CD4-positive, alpha-beta T cell (primary cell): ENCODE measurements at regions not wholly inside any gene's neighbourhood (a gene's known extent, or its start where the extent isn't known, plus 50 kb on each side); places are given as distances from the start of the nearest gene placed in this dataset.
A peak's percentile ranks its signal among the peaks of the same experiment; 100 is the strongest.

Experiments
- ATAC-seq: fragments of 200-7000 bp; cut with Tn5 transposase; one replicate; pipeline ENCODE4 v1.10.0; 2022; ENCODE audit warnings: mild to moderate bottlenecking; ENCODE audit not compliant: poor library complexity
- CTCF ChIA-PET: fragments of 350-600 bp; sonication (Branson Sonifier 250); formaldehyde crosslinking; loops from one replicate; lab custom pipeline; 2021; ENCODE audit warnings: antibody characterized with exemption, inconsistent platforms; lab: Charles Lee
- POLR2A ChIA-PET: fragments of 350-600 bp; sonication (Branson Sonifier 250); formaldehyde crosslinking; loops from one replicate; lab custom pipeline; 2021; ENCODE audit warnings: antibody characterized with exemption, inconsistent platforms; lab: Charles Lee
- DNase-seq, 14 experiments: peaks; one replicate each; pipeline ENCODE4 v3.0.0-alpha.2; 2013 to 2020; ENCODE audit warnings: mixed read lengths in 2 of 14
- H3K27ac ChIP-seq, 2 donors: one replicate each; pipeline versions ENCODE4 v1.5.1 to v1.7.0; 2013; ENCODE audit warnings: low read length in 2 of 2, low read depth in 1 of 2, mild to moderate bottlenecking in 1 of 2
- H3K27me3 ChIP-seq, 2 experiments: 1 replicate in 1 of 2; 2 replicates in 1 of 2; pipeline versions ENCODE4 v1.6.1 to v1.7.0; 2013; ENCODE audit warnings: low read length in 2 of 2, control low read depth in 1 of 2, mild to moderate bottlenecking in 1 of 2, moderate library complexity in 1 of 2; ENCODE audit not compliant: insufficient read depth in 2 of 2, control insufficient read depth in 1 of 2
- H3K36me3 ChIP-seq: one replicate; pipeline ENCODE4 v1.6.1; 2013; ENCODE audit warnings: low read length, control low read depth; ENCODE audit not compliant: insufficient read depth
- H3K4me1 ChIP-seq: one replicate; pipeline ENCODE4 v1.6.1; 2013; ENCODE audit warnings: low read length, control low read depth; ENCODE audit not compliant: insufficient read depth
- H3K4me3 ChIP-seq: one replicate; pipeline ENCODE4 v1.5.1; 2013; ENCODE audit warnings: mild to moderate bottlenecking, low read length, moderate library complexity
- H3K9me3 ChIP-seq, 2 experiments: 1 replicate in 1 of 2; 2 replicates in 1 of 2; pipeline versions ENCODE4 v1.6.1 to v1.7.0; 2013; ENCODE audit warnings: low read length in 2 of 2, mild to moderate bottlenecking in 2 of 2, control low read depth in 1 of 2, moderate library complexity in 1 of 2; ENCODE audit not compliant: control insufficient read depth in 1 of 2, insufficient read depth in 1 of 2
- H3K27ac Mint-ChIP-seq: one replicate; pipeline ENCODE4 v1.8.0; 2020; ENCODE audit warnings: mixed read lengths
- H3K27me3 Mint-ChIP-seq: one replicate; pipeline ENCODE4 v1.8.0; 2021; ENCODE audit warnings: mixed read lengths
- H3K36me3 Mint-ChIP-seq: one replicate; pipeline ENCODE4 v1.8.0; 2021; ENCODE audit warnings: low read depth, mixed read lengths
- H3K4me1 Mint-ChIP-seq: one replicate; pipeline ENCODE4 v1.8.0; 2021; ENCODE audit warnings: low read depth, mixed read lengths
- H3K4me3 Mint-ChIP-seq: one replicate; pipeline ENCODE4 v1.8.0; 2020; ENCODE audit warnings: mild to moderate bottlenecking, mixed read lengths
- H3K9me3 Mint-ChIP-seq: one replicate; pipeline ENCODE4 v1.8.0; 2020; ENCODE audit warnings: mixed read lengths
- intact Hi-C, 2 experiments: fragments of 100-400 bp; cut with DNase I in 1 of 2; cut with micrococcal nuclease in 1 of 2; formaldehyde crosslinking; loops; one replicate each; pipeline versions ENCODE4 v1.15.1 to v1.9.0; 2023 to 2025; cut with DNase I, micrococcal nuclease
- TF ChIP-seq, protein P1 (sequence below): fragments of 200-600 bp; IDR thresholded peaks from one replicate; pipeline ENCODE4 v1.8.0; 2022; ENCODE audit warnings: antibody characterized with exemption, mild to moderate bottlenecking

GRCh38 chr6:14040042-14040441 lies 77.5 kb upstream of the CD83 start:
- ChIA-PET POLR2A (no interaction called here), CTCF (no interaction called here)
- Histone ChIP-seq H3K27me3 (peaks cover 4 to 6% of the 10 kb centered on the region in 2 experiments), H3K27ac (no peak overlapping the region), H3K9me3 (no peaks in the 10 kb centered on the region), H3K4me1 (no peaks in the 10 kb centered on the region), H3K36me3 (no peaks in the 10 kb centered on the region), H3K4me3 (no peak overlapping the region)
- ATAC-seq (no peak), DNase-seq (no peak)
- peaks cover 36% of the 10 kb centered on the region for H3K27me3 Mint-ChIP-seq
- TF ChIP-seq, protein P1, sequence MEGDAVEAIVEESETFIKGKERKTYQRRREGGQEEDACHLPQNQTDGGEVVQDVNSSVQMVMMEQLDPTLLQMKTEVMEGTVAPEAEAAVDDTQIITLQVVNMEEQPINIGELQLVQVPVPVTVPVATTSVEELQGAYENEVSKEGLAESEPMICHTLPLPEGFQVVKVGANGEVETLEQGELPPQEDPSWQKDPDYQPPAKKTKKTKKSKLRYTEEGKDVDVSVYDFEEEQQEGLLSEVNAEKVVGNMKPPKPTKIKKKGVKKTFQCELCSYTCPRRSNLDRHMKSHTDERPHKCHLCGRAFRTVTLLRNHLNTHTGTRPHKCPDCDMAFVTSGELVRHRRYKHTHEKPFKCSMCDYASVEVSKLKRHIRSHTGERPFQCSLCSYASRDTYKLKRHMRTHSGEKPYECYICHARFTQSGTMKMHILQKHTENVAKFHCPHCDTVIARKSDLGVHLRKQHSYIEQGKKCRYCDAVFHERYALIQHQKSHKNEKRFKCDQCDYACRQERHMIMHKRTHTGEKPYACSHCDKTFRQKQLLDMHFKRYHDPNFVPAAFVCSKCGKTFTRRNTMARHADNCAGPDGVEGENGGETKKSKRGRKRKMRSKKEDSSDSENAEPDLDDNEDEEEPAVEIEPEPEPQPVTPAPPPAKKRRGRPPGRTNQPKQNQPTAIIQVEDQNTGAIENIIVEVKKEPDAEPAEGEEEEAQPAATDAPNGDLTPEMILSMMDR = no peak
- no peak overlapping the region for H3K4me3 Mint-ChIP-seq
- H3K9me3 Mint-ChIP-seq = no peaks in the 10 kb centered on the region
- no peaks in the 10 kb centered on the region for H3K36me3 Mint-ChIP-seq
- no peaks in the 10 kb centered on the region for H3K4me1 Mint-ChIP-seq
- H3K27ac Mint-ChIP-seq = no peak overlapping the region
- intact Hi-C loops = loop anchor here in 1 of 2 experiments (10.0 kb wide), 2 partner anchors 105 to 135 kb away; no protein-coding TSS in a partner anchor

DNA sequence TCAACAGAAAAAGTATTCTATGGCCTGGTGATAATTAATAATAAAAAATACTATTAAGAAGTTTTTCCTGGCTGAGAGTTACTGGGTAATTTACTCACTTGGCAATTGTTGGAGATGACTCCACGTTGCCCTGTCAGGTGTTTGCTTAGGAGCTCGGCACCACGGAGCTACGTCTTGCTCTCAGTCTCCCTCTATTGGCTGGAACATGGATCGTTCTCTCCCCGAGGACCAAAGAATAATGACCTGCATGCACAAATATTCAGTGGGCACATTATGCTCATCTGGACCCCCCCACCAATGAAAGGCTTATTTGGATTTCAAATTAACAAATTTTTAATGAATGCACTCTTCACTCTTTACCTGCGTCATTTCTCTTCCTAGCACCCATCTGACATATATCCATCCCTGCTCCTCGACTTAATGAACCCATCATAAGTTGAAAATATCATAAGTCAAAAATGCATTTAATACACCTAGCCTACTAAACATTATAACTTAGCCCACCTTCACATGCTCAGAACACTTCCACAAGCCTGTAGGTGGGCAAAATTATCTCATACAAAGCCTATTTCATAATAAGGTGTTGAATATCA lies 71.0 kb upstream of the CD83 start:
- Histone ChIP-seq H3K4me1 (no peaks in the 10 kb centered on the region), H3K27me3 (no peaks in the 10 kb centered on the region), H3K9me3 (no peaks in the 10 kb centered on the region), H3K36me3 (no peaks in the 10 kb centered on the region), H3K4me3 (no peak overlapping the region), H3K27ac (no peak overlapping the region)
- CTCF ChIA-PET = interaction anchor here (0.6 to 2.2 kb wide), 6 partner anchors 8 to 1520 kb away, joined by 3 to 10 read pairs (median 6); no protein-coding TSS in a partner anchor
- POLR2A ChIA-PET = no interaction called here
- intact Hi-C loops = loop anchor here in 1 of 2 experiments (5.0 to 10.0 kb wide), 3 partner anchors 98 to 249 kb away; no protein-coding TSS in a partner anchor
- TF ChIP-seq, protein P1 = peak; percentile 76
- DNase-seq = peak; percentile 3 to 74 (median 19)
- peak; percentile 72 for ATAC-seq
- Mint-ChIP-seq H3K4me3 (no peak overlapping the region), H3K27me3 (peaks cover 34% of the 10 kb centered on the region), H3K36me3 (no peaks in the 10 kb centered on the region), H3K4me1 (no peaks in the 10 kb centered on the region), H3K9me3 (no peaks in the 10 kb centered on the region), H3K27ac (no peak overlapping the region)

GRCh38 chr6:14047151-14047740 lies 70.3 kb upstream of the CD83 start:
- DNase-seq = no peak
- Histone ChIP-seq H3K27ac (no peak overlapping the region), H3K4me1 (no peaks in the 10 kb centered on the region), H3K27me3 (no peaks in the 10 kb centered on the region), H3K9me3 (no peaks in the 10 kb centered on the region), H3K4me3 (no peak overlapping the region), H3K36me3 (no peaks in the 10 kb centered on the region)
- CTCF ChIA-PET = interaction anchor here (0.9 to 2.2 kb wide), 4 partner anchors 9 to 19 kb away, joined by 3 to 10 read pairs (median 8); no protein-coding TSS in a partner anchor
- no peaks in the 10 kb centered on the region for H3K9me3 Mint-ChIP-seq
- POLR2A ChIA-PET = interaction anchor here (0.8 kb wide), 1 partner anchor 9 kb away, joined by 3 read pairs; no protein-coding TSS in a partner anchor
- H3K4me3 Mint-ChIP-seq = no peak overlapping the region
- TF ChIP-seq, protein P1 = no peak
- no peak for ATAC-seq
- H3K4me1 Mint-ChIP-seq = no peaks in the 10 kb centered on the region
- peaks cover 28% of the 10 kb centered on the region for H3K27me3 Mint-ChIP-seq
- H3K36me3 Mint-ChIP-seq = no peaks in the 10 kb centered on the region
- no peak overlapping the region for H3K27ac Mint-ChIP-seq
- intact Hi-C loops = loop anchor here in 1 of 2 experiments (5.0 to 10.0 kb wide), 3 partner anchors 98 to 250 kb away; no protein-coding TSS in a partner anchor
